ENCODE measurements at regions not wholly inside any gene's neighbourhood (a gene's known extent, or its start where the extent isn't known, plus 50 kb on each side); places are given as distances from the start of the nearest gene placed in this dataset.

DNA sequence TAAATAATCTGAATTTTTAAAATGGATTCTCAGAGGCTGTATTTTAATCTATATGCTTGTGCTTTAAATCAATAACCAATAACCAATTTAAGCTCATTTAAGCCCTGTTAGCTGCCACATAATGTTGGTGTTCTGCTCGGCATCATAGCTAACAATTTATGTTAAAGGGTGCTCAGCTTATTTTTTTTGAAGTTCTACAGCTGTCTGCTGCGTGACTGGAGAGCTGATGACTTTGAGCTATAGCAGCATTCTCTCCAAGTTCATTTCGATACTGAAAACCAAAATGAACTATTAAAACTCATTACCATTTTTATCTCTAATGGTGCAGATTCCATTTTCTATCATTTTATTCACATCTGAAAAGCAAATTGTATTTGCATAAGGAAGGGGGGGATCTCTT, 357.8 kb downstream of the AJAP1 start:
- CTCF ChIA-PET = no interaction called here
- no TSS peak for BruUV-seq (replicated peaks)
- no peak overlapping the region for H3K4me2 ChIP-seq (ENCODE audit: low read length)
- RAD21 ChIA-PET (ENCODE audit: low non-redundant PET in 1 of 2, low total read pairs in 2 of 2, uncharacterized antibody in 2 of 2, unreplicated experiment in 2 of 2) = no interaction called here
- intact Hi-C loops (cut with micrococcal nuclease) = no loop called here
- TF ChIP-seq ATF3 (IDR thresholded peaks at IDR 0.05) = no peak
- TF ChIP-seq ELF1 (IDR thresholded peaks at IDR 0.05; ENCODE audit: borderline replicate concordance, low read depth) = no peak
- no peak for TF ChIP-seq POLR2A (IDR thresholded peaks at IDR 0.05; ENCODE audit: borderline replicate concordance, extremely low read depth, insufficient read depth, insufficient read length)
- TF ChIP-seq EZH2 (IDR thresholded peaks at IDR 0.05) = no peak
- TF ChIP-seq TCF7L2 (IDR thresholded peaks at IDR 0.05; ENCODE audit: borderline replicate concordance, extremely low read depth, insufficient read depth, insufficient read length) = no peak
- TF ChIP-seq, protein P1, sequence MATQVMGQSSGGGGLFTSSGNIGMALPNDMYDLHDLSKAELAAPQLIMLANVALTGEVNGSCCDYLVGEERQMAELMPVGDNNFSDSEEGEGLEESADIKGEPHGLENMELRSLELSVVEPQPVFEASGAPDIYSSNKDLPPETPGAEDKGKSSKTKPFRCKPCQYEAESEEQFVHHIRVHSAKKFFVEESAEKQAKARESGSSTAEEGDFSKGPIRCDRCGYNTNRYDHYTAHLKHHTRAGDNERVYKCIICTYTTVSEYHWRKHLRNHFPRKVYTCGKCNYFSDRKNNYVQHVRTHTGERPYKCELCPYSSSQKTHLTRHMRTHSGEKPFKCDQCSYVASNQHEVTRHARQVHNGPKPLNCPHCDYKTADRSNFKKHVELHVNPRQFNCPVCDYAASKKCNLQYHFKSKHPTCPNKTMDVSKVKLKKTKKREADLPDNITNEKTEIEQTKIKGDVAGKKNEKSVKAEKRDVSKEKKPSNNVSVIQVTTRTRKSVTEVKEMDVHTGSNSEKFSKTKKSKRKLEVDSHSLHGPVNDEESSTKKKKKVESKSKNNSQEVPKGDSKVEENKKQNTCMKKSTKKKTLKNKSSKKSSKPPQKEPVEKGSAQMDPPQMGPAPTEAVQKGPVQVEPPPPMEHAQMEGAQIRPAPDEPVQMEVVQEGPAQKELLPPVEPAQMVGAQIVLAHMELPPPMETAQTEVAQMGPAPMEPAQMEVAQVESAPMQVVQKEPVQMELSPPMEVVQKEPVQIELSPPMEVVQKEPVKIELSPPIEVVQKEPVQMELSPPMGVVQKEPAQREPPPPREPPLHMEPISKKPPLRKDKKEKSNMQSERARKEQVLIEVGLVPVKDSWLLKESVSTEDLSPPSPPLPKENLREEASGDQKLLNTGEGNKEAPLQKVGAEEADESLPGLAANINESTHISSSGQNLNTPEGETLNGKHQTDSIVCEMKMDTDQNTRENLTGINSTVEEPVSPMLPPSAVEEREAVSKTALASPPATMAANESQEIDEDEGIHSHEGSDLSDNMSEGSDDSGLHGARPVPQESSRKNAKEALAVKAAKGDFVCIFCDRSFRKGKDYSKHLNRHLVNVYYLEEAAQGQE (IDR thresholded peaks at IDR 0.05; ENCODE audit: low read depth) = no peak
- TF ChIP-seq SP1 (IDR thresholded peaks at IDR 0.05; ENCODE audit: low read depth) = no peak
- no peak for TF ChIP-seq SRF (IDR thresholded peaks at IDR 0.05; ENCODE audit: low read depth)
- TF ChIP-seq, protein P2, sequence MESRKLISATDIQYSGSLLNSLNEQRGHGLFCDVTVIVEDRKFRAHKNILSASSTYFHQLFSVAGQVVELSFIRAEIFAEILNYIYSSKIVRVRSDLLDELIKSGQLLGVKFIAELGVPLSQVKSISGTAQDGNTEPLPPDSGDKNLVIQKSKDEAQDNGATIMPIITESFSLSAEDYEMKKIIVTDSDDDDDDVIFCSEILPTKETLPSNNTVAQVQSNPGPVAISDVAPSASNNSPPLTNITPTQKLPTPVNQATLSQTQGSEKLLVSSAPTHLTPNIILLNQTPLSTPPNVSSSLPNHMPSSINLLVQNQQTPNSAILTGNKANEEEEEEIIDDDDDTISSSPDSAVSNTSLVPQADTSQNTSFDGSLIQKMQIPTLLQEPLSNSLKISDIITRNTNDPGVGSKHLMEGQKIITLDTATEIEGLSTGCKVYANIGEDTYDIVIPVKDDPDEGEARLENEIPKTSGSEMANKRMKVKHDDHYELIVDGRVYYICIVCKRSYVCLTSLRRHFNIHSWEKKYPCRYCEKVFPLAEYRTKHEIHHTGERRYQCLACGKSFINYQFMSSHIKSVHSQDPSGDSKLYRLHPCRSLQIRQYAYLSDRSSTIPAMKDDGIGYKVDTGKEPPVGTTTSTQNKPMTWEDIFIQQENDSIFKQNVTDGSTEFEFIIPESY (IDR thresholded peaks at IDR 0.05; ENCODE audit: extremely low read depth, insufficient replicate concordance, low read length) = no peak
- no peak for TF ChIP-seq CEBPB (IDR thresholded peaks at IDR 0.05; ENCODE audit: low read depth)
- no peak for TF ChIP-seq ZNF274 (IDR thresholded peaks at IDR 0.05; ENCODE audit: low read depth, low read length)
- TF ChIP-seq ZFX (IDR thresholded peaks at IDR 0.05) = no peak
- TF ChIP-seq, protein P3, sequence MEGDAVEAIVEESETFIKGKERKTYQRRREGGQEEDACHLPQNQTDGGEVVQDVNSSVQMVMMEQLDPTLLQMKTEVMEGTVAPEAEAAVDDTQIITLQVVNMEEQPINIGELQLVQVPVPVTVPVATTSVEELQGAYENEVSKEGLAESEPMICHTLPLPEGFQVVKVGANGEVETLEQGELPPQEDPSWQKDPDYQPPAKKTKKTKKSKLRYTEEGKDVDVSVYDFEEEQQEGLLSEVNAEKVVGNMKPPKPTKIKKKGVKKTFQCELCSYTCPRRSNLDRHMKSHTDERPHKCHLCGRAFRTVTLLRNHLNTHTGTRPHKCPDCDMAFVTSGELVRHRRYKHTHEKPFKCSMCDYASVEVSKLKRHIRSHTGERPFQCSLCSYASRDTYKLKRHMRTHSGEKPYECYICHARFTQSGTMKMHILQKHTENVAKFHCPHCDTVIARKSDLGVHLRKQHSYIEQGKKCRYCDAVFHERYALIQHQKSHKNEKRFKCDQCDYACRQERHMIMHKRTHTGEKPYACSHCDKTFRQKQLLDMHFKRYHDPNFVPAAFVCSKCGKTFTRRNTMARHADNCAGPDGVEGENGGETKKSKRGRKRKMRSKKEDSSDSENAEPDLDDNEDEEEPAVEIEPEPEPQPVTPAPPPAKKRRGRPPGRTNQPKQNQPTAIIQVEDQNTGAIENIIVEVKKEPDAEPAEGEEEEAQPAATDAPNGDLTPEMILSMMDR (IDR thresholded peaks at IDR 0.05 in 2 of 3, conservative IDR thresholded peaks at IDR 0.05 in 1 of 3; ENCODE audit: borderline replicate concordance in 1 of 3, insufficient read depth in 1 of 3, low read depth in 2 of 3, low read length in 2 of 3) = no peak
- TF ChIP-seq YY1 (IDR thresholded peaks at IDR 0.05; ENCODE audit: extremely low read depth, insufficient replicate concordance, low read depth, low read length) = no peak
- H2AFZ ChIP-seq (ENCODE audit: low read depth, low read length, poor library complexity, severe bottlenecking) = no peak overlapping the region
- H3K4me1 ChIP-seq (ENCODE audit: control insufficient read depth in 1 of 2, insufficient read depth in 2 of 2, low read length in 2 of 2) = no peaks in the 10 kb centered on the region
- no peaks in the 10 kb centered on the region for H4K20me1 ChIP-seq (ENCODE audit: insufficient read depth)
- no peaks in the 10 kb centered on the region for H3K79me2 ChIP-seq (ENCODE audit: insufficient read depth, low read length)
- DNase-seq (ENCODE audit: low read depth, low spot score) = no peak
- no peaks in the 10 kb centered on the region for H3K36me3 ChIP-seq (ENCODE audit: control insufficient read depth in 1 of 2, insufficient read depth in 2 of 2, low read length in 2 of 2)
- H3K27me3 ChIP-seq (ENCODE audit: insufficient read depth, low read length) = no peaks in the 10 kb centered on the region
- H3K4me3 ChIP-seq (replicated peaks in 1 of 2; ENCODE audit: low read depth in 1 of 2, low read length in 2 of 2) = no peak overlapping the region
- POLR2A ChIA-PET = no interaction called here
- H3K9ac ChIP-seq (ENCODE audit: low read length) = no peak overlapping the region
- no peak for ATAC-seq
- H3K9me2 ChIP-seq (ENCODE audit: insufficient read depth) = no peaks in the 10 kb centered on the region
- peaks cover 0 to 4% of the 10 kb centered on the region in 2 experiments; a peak in 2 of 4 replicates for H3K9me3 ChIP-seq (ENCODE audit: control insufficient read depth in 1 of 2, insufficient read depth in 1 of 2, low read depth in 1 of 2, low read length in 2 of 2)
- no peak overlapping the region for H3K27ac ChIP-seq (ENCODE audit: low read depth, low read length)

Measured in HCT116 (cell line).